ENCODE measurements at regions not wholly inside any gene's neighbourhood (a gene's known extent, or its start where the extent isn't known, plus 50 kb on each side); places are given as distances from the start of the nearest gene placed in this dataset.

DNA sequence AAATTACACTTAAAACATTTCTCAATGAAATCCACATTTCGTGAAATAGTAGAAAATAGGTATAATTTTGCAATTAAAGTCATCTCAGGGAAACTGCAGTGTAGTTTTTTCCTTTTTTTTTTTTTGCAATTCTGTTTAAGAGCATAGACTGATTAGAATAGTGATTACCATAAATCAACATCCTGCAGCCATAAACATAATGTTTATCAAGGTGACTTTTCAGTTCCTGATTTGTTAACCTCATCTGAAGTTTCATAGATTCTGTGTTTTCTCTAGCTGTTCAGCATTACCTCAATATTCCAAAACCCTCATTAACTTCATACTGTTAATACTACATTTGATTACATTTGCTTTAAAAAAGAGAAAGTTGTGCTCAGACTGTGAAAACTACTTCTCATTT, 286.3 kb upstream of the DACH1 start:
- TF ChIP-seq TCF12 (IDR thresholded peaks at IDR 0.05; ENCODE audit: low read depth) (no peak), RAD21 (IDR thresholded peaks at IDR 0.05; ENCODE audit: low read depth) (no peak), USF1 (IDR thresholded peaks at IDR 0.05) (no peak), TEAD4 (IDR thresholded peaks at IDR 0.05) (no peak), EGR1 (IDR thresholded peaks at IDR 0.05) (no peak), CEBPB (IDR thresholded peaks at IDR 0.05) (no peak), MAX (IDR thresholded peaks at IDR 0.05) (no peak), NFIC (IDR thresholded peaks at IDR 0.05) (no peak), YY1 (IDR thresholded peaks at IDR 0.05; ENCODE audit: low read depth) (no peak)
- TF ChIP-seq, protein P1, sequence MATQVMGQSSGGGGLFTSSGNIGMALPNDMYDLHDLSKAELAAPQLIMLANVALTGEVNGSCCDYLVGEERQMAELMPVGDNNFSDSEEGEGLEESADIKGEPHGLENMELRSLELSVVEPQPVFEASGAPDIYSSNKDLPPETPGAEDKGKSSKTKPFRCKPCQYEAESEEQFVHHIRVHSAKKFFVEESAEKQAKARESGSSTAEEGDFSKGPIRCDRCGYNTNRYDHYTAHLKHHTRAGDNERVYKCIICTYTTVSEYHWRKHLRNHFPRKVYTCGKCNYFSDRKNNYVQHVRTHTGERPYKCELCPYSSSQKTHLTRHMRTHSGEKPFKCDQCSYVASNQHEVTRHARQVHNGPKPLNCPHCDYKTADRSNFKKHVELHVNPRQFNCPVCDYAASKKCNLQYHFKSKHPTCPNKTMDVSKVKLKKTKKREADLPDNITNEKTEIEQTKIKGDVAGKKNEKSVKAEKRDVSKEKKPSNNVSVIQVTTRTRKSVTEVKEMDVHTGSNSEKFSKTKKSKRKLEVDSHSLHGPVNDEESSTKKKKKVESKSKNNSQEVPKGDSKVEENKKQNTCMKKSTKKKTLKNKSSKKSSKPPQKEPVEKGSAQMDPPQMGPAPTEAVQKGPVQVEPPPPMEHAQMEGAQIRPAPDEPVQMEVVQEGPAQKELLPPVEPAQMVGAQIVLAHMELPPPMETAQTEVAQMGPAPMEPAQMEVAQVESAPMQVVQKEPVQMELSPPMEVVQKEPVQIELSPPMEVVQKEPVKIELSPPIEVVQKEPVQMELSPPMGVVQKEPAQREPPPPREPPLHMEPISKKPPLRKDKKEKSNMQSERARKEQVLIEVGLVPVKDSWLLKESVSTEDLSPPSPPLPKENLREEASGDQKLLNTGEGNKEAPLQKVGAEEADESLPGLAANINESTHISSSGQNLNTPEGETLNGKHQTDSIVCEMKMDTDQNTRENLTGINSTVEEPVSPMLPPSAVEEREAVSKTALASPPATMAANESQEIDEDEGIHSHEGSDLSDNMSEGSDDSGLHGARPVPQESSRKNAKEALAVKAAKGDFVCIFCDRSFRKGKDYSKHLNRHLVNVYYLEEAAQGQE (IDR thresholded peaks at IDR 0.05; ENCODE audit: low read depth) = no peak

GRCh38 chr13:72151241-72151640, 284.2 kb upstream of the DACH1 start:
- TF ChIP-seq TAF1 (IDR thresholded peaks at IDR 0.05; ENCODE audit: low read depth) (no peak), TEAD4 (IDR thresholded peaks at IDR 0.05) (no peak), FOXM1 (IDR thresholded peaks at IDR 0.05; ENCODE audit: borderline replicate concordance, low read depth) (no peak), TCF12 (IDR thresholded peaks at IDR 0.05; ENCODE audit: low read depth) (no peak), CEBPB (IDR thresholded peaks at IDR 0.05) (no peak), USF1 (IDR thresholded peaks at IDR 0.05) (no peak), MAX (IDR thresholded peaks at IDR 0.05) (no peak), ZBTB7A (IDR thresholded peaks at IDR 0.05; ENCODE audit: low read depth) (no peak), CREB1 (IDR thresholded peaks at IDR 0.05; ENCODE audit: low read depth) (no peak), EGR1 (IDR thresholded peaks at IDR 0.05) (no peak), NFIC (IDR thresholded peaks at IDR 0.05) (no peak), RAD21 (IDR thresholded peaks at IDR 0.05; ENCODE audit: low read depth) (no peak), YY1 (IDR thresholded peaks at IDR 0.05; ENCODE audit: low read depth) (no peak), EP300 (IDR thresholded peaks at IDR 0.05; ENCODE audit: borderline replicate concordance) (no peak)
- TF ChIP-seq, protein P1 (IDR thresholded peaks at IDR 0.05; ENCODE audit: low read depth) = no peak

- TF ChIP-seq, protein P1 (IDR thresholded peaks at IDR 0.05; ENCODE audit: low read depth) = no peak
- no peak for TF ChIP-seq TEAD4 (IDR thresholded peaks at IDR 0.05)
- no peak for TF ChIP-seq MAX (IDR thresholded peaks at IDR 0.05)
These were observed 283.5 kb upstream of the DACH1 start for GRCh38 chr13:72150502-72150901.

- no peak for TF ChIP-seq NFIC (IDR thresholded peaks at IDR 0.05)
- TF ChIP-seq USF1 (IDR thresholded peaks at IDR 0.05) = no peak
- TF ChIP-seq TCF12 (IDR thresholded peaks at IDR 0.05; ENCODE audit: low read depth) = no peak
- no peak for TF ChIP-seq MAX (IDR thresholded peaks at IDR 0.05)
- TF ChIP-seq EGR1 (IDR thresholded peaks at IDR 0.05) = no peak
- TF ChIP-seq CEBPB (IDR thresholded peaks at IDR 0.05) = no peak
- no peak for TF ChIP-seq RAD21 (IDR thresholded peaks at IDR 0.05; ENCODE audit: low read depth)
- no peak for TF ChIP-seq FOXM1 (IDR thresholded peaks at IDR 0.05; ENCODE audit: borderline replicate concordance, low read depth)
- TF ChIP-seq, protein P1 (IDR thresholded peaks at IDR 0.05; ENCODE audit: low read depth) = no peak
- TF ChIP-seq EP300 (IDR thresholded peaks at IDR 0.05; ENCODE audit: borderline replicate concordance) = no peak
- no peak for TF ChIP-seq TAF1 (IDR thresholded peaks at IDR 0.05; ENCODE audit: low read depth)
- TF ChIP-seq ZBTB7A (IDR thresholded peaks at IDR 0.05; ENCODE audit: low read depth) = no peak
- TF ChIP-seq CREB1 (IDR thresholded peaks at IDR 0.05; ENCODE audit: low read depth) = no peak
- TF ChIP-seq YY1 (IDR thresholded peaks at IDR 0.05; ENCODE audit: low read depth) = no peak
- no peak for TF ChIP-seq TEAD4 (IDR thresholded peaks at IDR 0.05)
These were observed 282.7 kb upstream of the DACH1 start for GRCh38 chr13:72149701-72150100.
